IPS-18c (cell line): ENCODE measurements at regions not wholly inside any gene's neighbourhood (a gene's known extent, or its start where the extent isn't known, plus 50 kb on each side); places are given as distances from the start of the nearest gene placed in this dataset.
"Not testable (repeated sequence)": the region's sequence is repeated elsewhere in the genome, so short reads cannot be mapped to it uniquely, and the experiment has no call there.

ENCODE experiments used
- H3K4me3 ChIP-seq: 2 replicates; pipeline ENCODE4 v1.7.0; 2013; ENCODE audit warnings: low read depth, mild to moderate bottlenecking, low read length, moderate library complexity; ENCODE audit not compliant: insufficient read depth
- H3K9me3 ChIP-seq: one replicate; pipeline ENCODE4 v1.6.1; 2013; ENCODE audit warnings: mild to moderate bottlenecking, low read length, moderate library complexity; ENCODE audit not compliant: control insufficient read depth, insufficient read depth

DNA sequence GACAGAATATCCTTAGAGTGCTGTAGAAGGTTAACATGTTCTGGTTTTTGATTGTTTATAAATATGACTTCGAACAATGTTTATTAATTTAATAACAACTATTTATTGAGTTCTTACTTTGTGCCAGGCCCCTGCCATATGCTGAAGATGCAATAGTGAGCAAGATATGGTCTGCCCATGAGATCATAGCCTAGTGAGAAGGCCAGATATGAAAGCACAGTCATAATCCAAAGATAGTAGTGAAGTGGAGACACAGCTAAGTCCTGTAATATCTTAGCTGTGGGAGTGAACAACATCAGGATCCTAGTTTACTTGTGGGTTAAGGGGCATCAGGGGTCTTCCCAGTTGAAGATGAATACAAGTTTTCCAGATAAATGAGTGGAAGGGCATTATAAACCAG lies 189.4 kb upstream of the FBXO33 start:
- Histone ChIP-seq H3K4me3 (no peak overlapping the region), H3K9me3 (no peaks in the 10 kb centered on the region)

- no peak overlapping the region for H3K4me3 ChIP-seq
- H3K9me3 ChIP-seq: no peaks in the 10 kb centered on the region
Measured at GRCh38 chr14:39621223-39621622, 189.0 kb upstream of the FBXO33 start.

GRCh38 chr14:39617537-39617936 lies 185.3 kb upstream of the FBXO33 start:
- H3K9me3 ChIP-seq: no peaks in the 10 kb centered on the region
- H3K4me3 ChIP-seq: no peak overlapping the region

DNA sequence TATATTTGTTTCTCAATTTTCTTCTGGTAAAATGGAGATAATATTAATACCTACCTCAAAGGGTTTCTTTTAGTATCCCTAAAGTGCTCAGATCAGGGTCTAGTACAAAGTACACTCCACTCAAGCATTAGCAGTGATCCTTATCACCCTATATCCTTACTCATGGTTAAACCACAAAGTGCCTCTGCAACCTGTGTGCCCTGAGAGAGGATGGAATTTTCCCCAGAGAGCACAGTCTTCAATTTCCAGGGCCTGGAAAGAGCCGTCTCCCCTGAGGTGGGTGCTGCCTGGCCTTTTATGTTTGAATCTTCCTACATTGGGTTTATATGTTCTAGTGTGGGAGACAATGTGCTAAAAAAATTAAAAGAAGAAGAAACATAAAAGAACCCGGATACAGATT lies 183.1 kb upstream of the FBXO33 start:
- H3K4me3 ChIP-seq: no peak overlapping the region
- H3K9me3 ChIP-seq: no peaks in the 10 kb centered on the region

DNA sequence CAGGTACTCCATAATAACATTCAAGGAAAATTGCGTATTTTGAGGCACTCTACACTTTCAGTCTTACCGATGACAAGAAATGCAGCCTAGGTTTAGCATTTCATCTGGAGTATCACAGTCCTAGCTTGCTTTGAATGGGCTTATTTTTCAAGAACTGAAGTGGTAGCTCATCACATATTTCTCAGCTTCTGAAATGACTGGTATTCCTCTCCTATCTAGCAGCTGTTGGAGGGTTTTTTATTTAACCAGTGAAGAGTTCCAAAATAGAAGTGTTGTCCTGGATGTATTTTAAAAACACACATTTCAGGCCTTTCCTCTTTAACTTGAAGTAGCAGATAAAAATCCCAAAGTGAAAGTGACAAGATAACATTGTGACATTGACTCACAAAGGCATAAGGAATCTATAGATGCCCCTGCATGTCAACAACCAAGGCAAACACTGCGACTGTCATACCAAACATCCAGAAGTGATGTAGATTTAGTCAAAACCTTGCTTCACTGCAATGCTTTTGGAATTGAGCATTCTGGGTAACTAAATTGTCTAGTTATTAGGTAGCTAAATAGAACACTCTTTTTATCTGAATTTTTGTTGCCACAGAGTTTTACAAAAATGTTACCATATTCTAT lies 182.2 kb upstream of the FBXO33 start:
- Histone ChIP-seq H3K9me3 (no peaks in the 10 kb centered on the region), H3K4me3 (no peak overlapping the region)

- H3K4me3 ChIP-seq: no peak overlapping the region
- no peaks in the 10 kb centered on the region for H3K9me3 ChIP-seq
Measured at GRCh38 chr14:39609119-39609518, 176.9 kb upstream of the FBXO33 start.

DNA sequence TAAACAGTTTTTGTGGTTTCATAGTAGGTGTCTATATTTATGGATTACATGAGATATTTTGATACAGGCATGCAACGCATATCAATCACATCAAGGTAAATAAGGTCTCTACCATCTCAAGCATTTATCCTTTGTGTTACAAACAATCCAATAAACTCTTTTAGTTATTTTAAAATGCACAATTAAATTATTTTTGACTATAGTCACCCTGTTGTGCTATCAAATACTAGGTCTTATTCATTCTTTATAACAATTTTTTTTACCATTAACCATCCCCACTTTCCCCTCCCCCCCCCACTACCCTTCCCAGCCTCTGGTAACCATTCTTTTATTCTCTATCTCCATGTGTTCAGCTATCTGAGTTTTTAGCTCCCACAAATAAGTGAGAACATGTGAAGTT lies 175.7 kb upstream of the FBXO33 start:
- H3K4me3 ChIP-seq: no peak overlapping the region
- H3K9me3 ChIP-seq: no peaks in the 10 kb centered on the region

- H3K4me3 ChIP-seq: no peak overlapping the region
- H3K9me3 ChIP-seq: no peaks in the 10 kb centered on the region
Measured at GRCh38 chr14:39603942-39604341, 171.7 kb upstream of the FBXO33 start.

GRCh38 chr14:39593377-39593776 lies 161.1 kb upstream of the FBXO33 start:
- no peak overlapping the region for H3K4me3 ChIP-seq
- no peaks in the 10 kb centered on the region for H3K9me3 ChIP-seq

DNA sequence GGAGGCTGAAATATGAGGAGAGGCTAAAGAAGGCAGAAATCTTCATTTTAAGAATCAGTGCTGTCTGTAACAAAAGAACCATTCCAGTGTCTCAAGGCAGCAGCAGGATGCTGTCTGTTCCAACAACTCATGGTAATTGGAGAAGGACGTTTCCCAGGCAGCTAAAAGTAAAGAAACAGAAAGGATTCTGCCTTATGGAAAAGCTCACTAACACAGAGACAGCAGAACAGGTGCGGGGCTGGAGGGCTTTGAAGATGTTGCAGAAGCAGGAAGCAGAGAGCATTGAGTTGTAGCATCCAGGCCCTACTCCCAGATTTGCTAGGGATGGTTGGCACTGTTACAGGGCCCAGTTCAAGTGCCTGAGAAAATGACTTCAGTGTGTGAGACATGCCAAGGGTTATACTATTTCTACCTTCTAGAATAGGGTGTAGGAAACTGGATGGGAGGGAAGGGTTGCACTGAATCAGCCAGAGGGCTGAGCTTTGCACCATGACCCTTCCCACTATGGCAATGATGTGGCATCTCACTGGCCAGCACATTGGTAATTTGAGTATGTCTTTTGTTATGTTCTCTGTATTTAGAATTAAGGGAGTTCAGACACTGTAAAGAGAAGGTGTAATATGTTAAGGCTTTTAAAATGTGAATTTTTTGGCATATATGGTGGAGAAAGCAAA lies 160.0 kb upstream of the FBXO33 start:
- Histone ChIP-seq H3K4me3 (no peak overlapping the region), H3K9me3 (no peaks in the 10 kb centered on the region)

GRCh38 chr14:39589882-39590281 lies 157.6 kb upstream of the FBXO33 start:
- not testable (repeated sequence) for H3K4me3 ChIP-seq, H3K9me3 ChIP-seq

GRCh38 chr14:39582028-39582654 lies 149.9 kb upstream of the FBXO33 start:
- H3K9me3 ChIP-seq: no peaks in the 10 kb centered on the region
- H3K4me3 ChIP-seq: no peak overlapping the region

DNA sequence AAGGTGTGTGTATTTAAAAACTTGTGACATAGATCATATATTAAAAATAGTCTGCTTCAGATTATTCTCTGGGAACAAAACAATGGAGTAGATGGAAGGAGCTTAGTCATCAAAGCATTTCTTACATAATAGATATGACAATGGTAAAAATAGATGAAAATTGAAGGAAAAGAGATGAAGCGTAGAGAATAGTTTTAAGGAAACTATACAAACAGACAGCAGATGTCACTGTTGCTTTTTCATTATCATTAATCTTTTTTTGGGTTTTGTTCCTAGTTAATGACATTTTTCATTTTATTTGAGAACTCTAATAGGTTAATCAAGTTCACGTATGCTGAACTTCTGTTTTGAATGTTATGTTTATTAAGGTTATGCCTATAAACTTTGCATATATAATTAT lies 149.2 kb upstream of the FBXO33 start:
- Histone ChIP-seq H3K9me3 (no peaks in the 10 kb centered on the region), H3K4me3 (no peak overlapping the region)

GRCh38 chr14:39580696-39581095 lies 148.5 kb upstream of the FBXO33 start:
- Histone ChIP-seq H3K9me3 (no peaks in the 10 kb centered on the region), H3K4me3 (no peak overlapping the region)

DNA sequence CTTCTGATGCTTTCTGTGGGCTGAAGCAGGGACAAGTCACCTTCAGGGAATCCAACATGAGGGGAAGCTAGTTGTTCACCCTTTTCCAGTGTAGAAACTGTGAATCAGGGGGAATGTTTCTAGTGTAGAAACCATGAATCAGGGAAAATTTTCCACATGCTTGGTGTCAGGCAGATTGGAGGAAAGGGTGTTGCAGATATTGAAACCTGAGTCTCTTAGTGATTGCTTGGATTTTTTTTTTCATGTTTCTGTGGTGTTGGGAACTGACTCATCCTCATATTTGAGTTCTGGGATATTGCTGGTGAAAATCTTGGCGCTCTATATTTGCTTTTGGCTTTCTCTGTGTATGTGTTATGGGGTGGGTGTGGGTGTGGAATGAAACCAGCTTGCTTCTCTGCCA lies 144.5 kb upstream of the FBXO33 start:
- Histone ChIP-seq H3K4me3 (no peak overlapping the region), H3K9me3 (no peaks in the 10 kb centered on the region)

GRCh38 chr14:39576258-39576657 lies 144.0 kb upstream of the FBXO33 start:
- H3K9me3 ChIP-seq: no peaks in the 10 kb centered on the region
- H3K4me3 ChIP-seq: no peak overlapping the region

DNA sequence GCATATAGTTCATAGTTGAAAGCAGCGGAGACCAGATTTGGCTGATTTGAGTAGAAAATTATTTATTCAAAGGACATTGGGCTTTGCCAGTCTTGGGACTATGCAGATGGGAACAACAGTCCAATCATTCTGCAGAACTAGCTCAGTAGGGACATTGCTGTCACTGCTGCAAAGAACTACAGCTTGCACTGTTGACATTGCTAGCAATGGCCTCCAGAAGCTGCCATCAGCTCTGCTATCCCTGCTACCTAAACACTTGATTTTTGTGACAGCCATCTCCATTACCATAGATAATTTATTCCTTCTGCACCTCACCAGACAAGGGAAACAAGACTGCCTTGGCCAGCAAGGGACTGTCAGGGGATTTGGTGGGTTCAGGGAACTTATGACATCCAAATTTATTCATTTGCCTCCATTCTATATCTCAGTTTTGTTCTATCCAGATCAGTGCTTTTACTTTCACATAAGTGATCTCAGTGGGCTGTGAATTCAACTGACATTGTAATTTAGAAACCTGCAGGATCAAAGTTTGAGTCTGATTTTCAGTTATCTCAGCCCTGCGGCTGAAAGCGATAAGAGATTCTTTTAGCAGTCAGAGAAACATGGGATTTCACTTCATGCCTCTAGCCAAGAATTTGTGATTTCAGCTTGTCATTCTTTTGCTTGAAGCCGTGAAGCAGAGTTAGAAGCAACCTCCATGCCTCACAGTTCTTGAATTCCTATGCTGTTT lies 136.7 kb upstream of the FBXO33 start:
- no peak overlapping the region for H3K4me3 ChIP-seq
- H3K9me3 ChIP-seq: no peaks in the 10 kb centered on the region

- no peak overlapping the region for H3K4me3 ChIP-seq
- no peaks in the 10 kb centered on the region for H3K9me3 ChIP-seq
Measured at GRCh38 chr14:39566795-39567194, 134.6 kb upstream of the FBXO33 start.
